ENCODE measurements at regions not wholly inside any gene's neighbourhood (a gene's known extent, or its start where the extent isn't known, plus 50 kb on each side); places are given as distances from the start of the nearest gene placed in this dataset.

GRCh38 chr2:200136655-200137054 lies 169.8 kb upstream of the SPATS2L start:
- H3K27me3 ChIP-seq, result no peaks in the 10 kb centered on the region
- intact Hi-C loops (cut with DNase I; ENCODE audit: low total_unique reads), result no loop called here
- H3K4me3 ChIP-seq, result no peak overlapping the region
- no peaks in the 10 kb centered on the region for H3K36me3 ChIP-seq
- no peaks in the 10 kb centered on the region for H3K9me3 ChIP-seq
- TF ChIP-seq CTCF (IDR thresholded peaks at IDR 0.05), result no peak
- no peak overlapping the region for H3K27ac ChIP-seq
- no peaks in the 10 kb centered on the region for H3K4me1 ChIP-seq
- DNase-seq, result no peak

- Histone ChIP-seq H3K4me1 (no peaks in the 10 kb centered on the region), H3K36me3 (no peaks in the 10 kb centered on the region), H3K9me3 (no peaks in the 10 kb centered on the region), H3K27ac (no peak overlapping the region), H3K27me3 (no peaks in the 10 kb centered on the region), H3K4me3 (no peak overlapping the region)
- intact Hi-C loops (cut with DNase I; ENCODE audit: low total_unique reads), result no loop called here
- DNase-seq, result no peak
- no peak for TF ChIP-seq CTCF (IDR thresholded peaks at IDR 0.05)
Measured at GRCh38 chr2:200137271-200137670, 169.2 kb upstream of the SPATS2L start.

GRCh38 chr2:200137691-200138090 lies 168.8 kb upstream of the SPATS2L start:
- no peaks in the 10 kb centered on the region for H3K36me3 ChIP-seq
- intact Hi-C loops (cut with DNase I; ENCODE audit: low total_unique reads), result no loop called here
- no peaks in the 10 kb centered on the region for H3K4me1 ChIP-seq
- H3K27ac ChIP-seq, result no peak overlapping the region
- H3K4me3 ChIP-seq, result no peak overlapping the region
- DNase-seq, result no peak
- no peaks in the 10 kb centered on the region for H3K9me3 ChIP-seq
- no peaks in the 10 kb centered on the region for H3K27me3 ChIP-seq
- no peak for TF ChIP-seq CTCF (IDR thresholded peaks at IDR 0.05)

GRCh38 chr2:200138391-200139124 lies 167.9 kb upstream of the SPATS2L start:
- Histone ChIP-seq H3K9me3 (no peaks in the 10 kb centered on the region), H3K27ac (no peak overlapping the region), H3K36me3 (no peaks in the 10 kb centered on the region), H3K27me3 (no peaks in the 10 kb centered on the region), H3K4me1 (no peaks in the 10 kb centered on the region), H3K4me3 (no peak overlapping the region)
- intact Hi-C loops (cut with DNase I; ENCODE audit: low total_unique reads), result no loop called here
- no peak for DNase-seq
- TF ChIP-seq CTCF (IDR thresholded peaks at IDR 0.05), result no peak

GRCh38 chr2:200144571-200144970 lies 161.9 kb upstream of the SPATS2L start:
- Histone ChIP-seq H3K27ac (no peak overlapping the region), H3K4me1 (no peaks in the 10 kb centered on the region), H3K27me3 (no peaks in the 10 kb centered on the region), H3K4me3 (no peak overlapping the region), H3K9me3 (peaks cover 0 to 7% (median 5%) of the 10 kb centered on the region in 3 donors), H3K36me3 (no peaks in the 10 kb centered on the region)
- no peak for TF ChIP-seq CTCF (IDR thresholded peaks at IDR 0.05)
- intact Hi-C loops (cut with DNase I; ENCODE audit: low total_unique reads), result no loop called here
- DNase-seq, result no peak

Measured in tibial artery (tissue), 4 donors.